GM19452 (cell line): ENCODE measurements at regions not wholly inside any gene's neighbourhood (a gene's known extent, or its start where the extent isn't known, plus 50 kb on each side); places are given as distances from the start of the nearest gene placed in this dataset.

ENCODE experiments used
- ATAC-seq: cut with Tn5 transposase; IDR thresholded peaks from one replicate; pipeline ENCODE4 v1.9.1; 2021; ENCODE audit not compliant: unreplicated experiment

DNA sequence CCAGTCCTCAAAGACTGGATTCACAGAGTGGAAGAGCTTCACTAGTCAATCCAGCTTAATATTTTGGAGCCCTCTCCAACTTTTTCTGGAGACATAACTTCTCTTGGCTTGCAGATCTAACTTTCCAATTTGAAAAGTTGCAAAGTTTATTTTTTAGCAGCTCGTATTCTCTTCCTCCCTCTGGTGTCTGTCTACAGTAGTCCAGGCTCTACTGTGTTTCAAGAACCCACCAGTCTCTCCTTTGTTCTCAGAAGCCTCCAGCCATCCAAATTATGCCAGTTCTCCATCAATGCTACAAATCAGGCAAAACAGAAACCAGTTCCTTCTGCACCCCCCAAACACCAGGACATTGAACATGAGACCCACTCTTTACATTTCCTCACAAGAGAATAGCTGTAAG, 376.1 kb upstream of the OPRM1 start:
- ATAC-seq: no peak

DNA sequence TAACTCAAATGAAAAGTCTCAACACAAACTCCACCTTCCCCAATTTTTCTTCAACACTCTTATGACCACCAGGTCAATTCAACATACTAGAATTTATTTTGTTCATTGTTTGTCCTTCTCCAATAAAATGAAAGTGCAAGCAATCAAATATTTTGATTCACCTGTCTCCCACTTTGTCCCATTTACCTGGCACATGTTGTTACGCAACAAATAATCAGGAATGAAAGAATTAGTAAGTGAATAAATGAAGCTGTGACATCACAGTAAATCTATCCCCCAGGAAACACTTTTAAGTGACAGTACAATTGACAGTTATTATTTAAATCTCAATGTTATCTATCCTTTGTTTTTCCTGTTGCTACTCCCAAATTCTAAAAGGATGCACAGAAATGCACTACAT, 393.7 kb upstream of the OPRM1 start:
- ATAC-seq: no peak

DNA sequence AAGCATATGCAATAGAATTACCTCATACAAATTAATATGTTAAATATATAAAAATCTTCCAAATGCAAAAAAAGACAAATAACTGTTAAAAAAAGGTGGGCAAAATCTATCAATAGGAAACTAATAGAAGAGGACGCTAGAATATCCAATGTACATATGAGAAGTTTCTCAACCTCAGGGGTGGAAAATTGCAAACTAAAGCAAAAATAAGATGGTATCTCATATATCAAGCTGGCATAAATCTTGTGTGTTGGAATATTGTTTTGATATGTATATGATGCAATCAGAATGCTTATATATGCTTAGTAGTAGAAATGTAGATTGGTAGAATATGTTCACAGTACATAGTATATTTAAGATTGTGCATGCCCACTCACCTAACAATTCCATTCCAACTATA, 395.0 kb upstream of the OPRM1 start:
- ATAC-seq: no peak

DNA sequence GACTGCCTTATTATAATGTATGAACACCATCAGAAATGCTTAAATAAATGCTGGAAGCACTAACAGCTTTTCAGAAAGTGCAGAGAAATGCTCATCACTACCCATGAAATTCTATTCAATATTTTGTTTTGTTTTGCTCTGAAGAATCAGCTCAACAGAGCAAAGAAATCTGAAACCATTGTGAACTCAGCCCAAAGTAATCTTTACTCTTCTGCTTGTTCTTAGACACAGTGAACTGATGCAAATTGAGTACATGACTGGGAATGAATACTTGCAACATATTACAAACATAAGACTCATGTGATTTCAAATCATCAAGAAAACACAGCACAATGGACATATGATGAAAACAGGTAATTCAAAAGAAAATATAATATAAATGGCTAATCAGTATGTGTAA, 404.6 kb upstream of the OPRM1 start:
- no peak for ATAC-seq

DNA sequence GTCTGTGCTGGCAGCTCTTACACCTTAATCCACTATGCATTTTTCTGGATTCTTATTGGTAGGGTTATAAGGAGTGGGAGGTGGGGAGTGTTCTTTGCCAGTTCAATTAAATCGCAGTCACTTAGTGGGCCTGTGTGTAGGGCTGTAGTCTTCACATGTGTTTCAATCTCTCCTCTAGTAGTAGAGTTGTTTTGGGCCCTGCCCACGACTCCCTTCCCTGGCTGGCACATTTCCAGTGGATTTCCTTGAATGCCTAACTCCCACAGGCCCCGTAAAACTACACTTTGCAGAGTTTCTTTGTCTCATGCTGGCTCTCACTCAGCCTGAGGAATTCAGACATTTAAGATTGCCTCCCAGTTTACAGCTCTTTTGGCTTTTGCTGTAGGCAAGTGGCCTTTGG, 414.0 kb upstream of the OPRM1 start:
- no peak for ATAC-seq

DNA sequence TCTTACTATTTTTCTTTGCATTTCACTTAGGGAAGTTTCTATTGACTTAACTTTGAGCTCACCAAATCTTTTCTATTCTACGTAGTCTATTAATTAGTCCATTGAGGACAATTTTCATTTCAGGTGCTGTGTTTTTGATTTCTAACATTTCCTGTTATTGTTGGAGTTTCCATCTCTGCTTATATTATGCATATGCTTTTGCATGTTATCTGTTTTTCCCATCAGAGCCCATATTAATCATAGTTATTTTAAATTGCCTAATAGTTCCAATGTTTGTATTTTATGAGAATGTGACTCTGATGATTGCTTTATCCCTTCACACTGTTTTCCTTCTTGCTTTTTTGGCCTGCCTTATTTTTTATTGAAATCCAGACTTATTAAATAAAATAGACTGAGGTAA, 414.5 kb upstream of the OPRM1 start:
- no peak for ATAC-seq

DNA sequence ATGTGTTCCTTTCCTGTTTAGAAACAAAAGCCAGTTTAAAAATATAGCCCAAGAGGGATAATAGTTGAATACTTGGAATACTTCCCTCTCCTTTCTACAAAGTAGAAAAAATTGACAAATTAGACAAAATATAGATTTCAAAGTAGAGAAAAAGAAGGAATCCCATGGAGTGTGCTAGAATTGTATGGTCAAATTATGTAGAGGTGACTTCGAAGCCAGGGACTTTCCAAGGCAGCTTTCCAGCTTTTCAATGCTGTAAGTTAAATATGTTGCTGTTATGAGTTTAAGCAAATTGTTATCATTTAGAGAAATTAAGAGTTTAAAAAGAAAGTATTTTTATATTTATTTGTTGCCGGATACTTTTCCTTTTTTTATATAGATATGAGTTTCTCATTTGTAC, 415.5 kb upstream of the OPRM1 start:
- ATAC-seq: no peak

DNA sequence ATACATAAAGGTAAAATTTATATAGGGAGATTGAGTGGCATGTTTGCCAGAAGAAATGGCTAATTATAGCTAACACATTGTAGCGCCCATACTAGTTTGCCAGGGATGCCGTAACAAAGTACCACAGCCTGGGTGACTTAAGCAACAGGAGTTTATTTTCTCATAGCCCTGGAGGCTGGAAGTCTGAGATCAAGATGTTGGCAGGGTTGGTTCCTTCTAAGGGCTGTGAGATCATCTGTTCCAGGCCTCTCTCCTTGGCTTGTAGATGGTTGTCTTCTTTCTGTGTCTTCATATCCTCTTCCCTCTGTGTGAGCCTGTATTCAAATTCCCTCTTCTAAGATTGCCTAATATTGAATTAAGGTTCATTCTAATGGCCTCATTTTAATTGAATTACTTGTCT, 417.5 kb upstream of the OPRM1 start:
- ATAC-seq: no peak

DNA sequence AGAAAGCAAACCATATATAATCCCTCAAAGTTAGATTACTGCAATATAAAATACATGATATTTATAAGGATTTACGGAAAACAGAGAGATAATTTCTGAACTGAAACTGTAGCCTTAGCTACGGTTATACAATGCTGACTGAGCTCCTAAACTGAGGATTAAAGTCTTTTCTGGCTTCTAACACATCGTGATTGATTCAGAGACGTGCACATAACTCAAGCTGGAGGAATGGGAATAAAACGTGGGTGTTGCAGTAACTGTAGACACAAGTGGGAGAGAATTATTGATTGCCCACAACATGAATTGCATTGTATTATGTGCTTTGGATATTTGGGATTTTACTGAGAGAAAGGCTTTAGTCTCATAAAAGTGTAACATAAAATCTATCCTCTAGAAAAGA, 418.0 kb upstream of the OPRM1 start:
- no peak for ATAC-seq

DNA sequence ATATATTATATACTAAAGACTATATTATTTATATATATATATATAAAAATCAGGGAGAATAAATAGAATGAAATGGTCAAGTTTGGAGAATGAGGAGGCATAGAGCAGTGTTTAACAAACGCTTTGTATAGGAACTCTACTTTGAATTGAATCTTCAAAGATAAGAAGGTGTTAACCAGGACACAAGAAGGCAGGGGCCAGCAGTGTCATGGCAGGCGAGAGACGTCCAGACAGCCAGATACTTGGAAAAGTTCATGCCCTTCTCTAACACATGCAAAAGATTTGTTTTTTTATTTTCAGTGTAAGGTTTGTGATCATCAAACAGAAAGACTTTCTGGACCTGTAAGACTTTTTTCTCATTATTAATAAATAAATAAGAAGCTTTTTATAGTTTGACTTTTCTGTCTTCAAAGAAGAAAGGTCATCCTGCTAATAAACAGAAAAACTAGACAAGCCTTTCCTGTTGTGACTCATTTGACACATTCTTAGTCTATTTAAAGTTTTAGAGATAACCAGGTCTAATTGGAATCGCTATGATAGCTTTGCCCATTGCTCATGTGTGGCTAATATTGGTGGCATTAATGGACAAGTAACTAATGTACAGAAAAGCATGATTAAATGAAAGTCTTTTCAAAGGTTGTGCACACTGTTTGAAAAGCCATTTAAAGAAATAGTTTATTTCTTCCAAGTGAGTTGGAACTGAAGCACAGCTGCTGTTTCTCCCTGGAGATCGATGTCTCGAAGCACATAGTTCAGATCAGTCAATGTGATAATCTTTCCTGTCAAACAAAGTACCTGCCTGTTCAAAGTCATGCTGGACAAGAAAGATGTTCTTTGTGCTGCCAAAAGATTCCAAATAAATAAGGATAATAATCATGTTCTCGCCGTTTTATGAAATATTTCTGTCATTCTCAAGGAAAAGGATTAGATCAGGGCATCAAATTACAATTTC, 420.4 kb upstream of the OPRM1 start:
- ATAC-seq: no peak

DNA sequence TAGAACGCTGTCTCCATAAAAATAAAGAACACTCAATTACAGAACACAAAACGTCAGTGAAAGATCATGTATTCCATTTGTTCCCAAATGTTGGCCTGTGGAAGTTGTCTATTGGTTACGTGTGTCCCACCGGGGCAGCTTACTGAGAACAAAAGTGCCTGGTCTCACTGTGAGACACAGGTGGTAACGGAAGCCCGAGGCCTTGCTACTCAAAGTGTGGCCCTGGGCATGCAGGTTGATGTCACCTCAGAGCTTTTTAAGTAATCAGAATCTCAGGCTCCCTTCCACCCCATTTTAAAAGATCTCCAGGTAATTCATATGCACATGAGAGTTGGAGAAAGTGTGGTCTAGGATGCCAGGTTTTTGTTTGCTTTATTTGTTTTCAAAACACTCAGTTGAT, 422.5 kb upstream of the OPRM1 start:
- ATAC-seq: no peak

DNA sequence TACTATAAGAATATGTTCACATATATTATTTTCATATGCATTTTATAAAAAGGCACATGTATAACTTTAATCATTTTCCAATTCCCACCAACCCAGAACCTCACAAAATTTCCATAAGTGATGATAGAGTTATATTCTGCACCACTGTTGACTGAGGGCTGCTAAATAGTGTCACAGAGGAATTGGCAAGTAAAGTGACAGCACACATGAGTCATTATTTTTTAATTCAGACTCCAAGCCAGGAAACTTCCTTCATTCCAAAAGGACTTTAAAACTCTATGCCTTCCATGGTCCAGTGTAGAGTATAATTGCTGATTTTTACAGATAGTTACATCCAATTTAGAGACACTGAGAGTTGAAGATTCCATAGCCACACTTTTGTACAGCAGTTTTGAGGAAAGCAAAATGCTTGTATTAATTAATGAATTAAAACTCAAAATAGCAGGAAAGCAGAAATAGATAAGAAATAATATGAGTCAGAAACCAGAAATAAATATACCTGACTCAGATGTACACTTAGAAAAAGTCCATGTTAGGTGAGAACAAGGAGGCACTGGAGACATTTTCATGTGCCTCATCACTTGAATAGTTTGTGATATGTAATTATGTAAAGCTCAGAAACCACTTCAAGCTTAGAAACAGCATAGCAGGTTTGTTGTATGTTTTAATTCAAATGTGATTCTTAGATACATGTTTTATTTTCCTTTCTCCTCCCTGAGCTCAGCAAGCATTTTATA, 425.2 kb upstream of the OPRM1 start:
- ATAC-seq: no peak

DNA sequence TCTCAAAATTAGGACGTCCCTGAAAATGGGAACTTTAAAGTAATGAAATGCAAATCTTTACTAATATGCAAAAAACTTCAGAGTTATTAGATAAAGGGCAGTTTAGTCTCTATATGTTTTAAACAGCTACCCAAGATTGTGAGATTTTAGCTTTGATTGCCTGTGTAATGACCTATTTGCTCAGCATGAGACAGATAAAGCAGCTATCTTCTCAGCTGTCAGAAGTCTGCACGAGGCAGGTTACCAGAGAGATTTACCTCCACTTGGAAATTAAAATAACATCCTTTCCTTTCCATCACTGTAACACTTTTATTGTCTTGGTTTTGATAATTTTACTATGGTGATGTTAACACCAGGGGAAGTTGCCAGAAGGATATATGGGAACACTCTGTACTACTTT, 436.6 kb upstream of the OPRM1 start:
- ATAC-seq: no peak

DNA sequence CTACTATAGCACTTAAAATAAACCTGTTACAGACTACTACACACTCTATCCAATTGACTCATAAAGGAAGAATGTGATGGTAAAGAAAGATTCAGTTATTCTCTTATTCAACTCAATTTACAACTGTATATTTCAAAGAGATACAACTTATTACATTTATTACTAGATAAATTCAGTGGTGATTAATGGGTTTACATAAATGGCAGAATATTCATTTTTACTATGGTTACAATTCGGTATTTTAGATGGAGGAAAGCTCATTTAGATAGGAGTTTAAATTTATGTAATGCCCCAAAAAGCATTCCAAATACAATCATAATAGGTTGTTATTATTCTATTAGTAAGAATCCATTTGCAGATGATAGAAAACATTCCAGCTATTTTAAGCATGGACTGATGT, 439.1 kb upstream of the OPRM1 start:
- no peak for ATAC-seq

DNA sequence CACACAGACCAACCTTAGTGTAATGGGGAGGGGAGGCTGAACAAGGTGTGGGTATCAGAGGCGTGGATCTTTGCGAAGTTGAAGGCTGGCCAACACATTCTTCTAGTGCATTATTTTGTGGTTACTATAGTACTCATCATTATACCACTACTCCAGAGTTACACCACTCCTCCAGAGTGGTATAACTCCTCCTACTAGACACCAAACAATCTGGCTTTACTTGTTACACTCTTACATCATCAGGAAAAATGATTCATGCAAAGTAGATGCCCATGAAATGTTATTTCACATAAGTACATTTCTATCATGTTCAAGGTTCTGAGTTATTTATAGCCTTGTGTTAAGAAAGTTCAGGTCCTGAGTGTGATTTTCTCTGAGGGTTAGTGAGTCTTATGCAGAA, 443.1 kb upstream of the OPRM1 start:
- no peak for ATAC-seq

DNA sequence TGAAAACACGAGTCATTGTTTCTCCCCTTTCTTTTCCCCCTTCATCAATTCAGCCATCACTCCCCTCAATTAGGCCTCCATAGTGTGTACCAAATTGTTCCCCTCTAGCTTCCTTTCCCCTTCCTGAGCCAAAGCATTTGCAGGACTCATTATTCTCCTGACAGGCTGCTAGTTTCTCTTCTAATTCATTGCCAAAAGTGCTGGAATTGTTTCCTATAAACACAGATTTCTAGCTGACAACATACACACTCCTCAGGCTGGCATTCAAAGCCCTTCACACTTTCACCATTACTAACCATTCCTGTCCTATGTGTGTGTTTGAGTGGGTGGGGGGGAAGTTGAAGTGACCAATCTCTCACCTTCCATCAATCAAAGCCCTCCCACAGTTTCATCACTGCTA, 444.2 kb upstream of the OPRM1 start:
- no peak for ATAC-seq

DNA sequence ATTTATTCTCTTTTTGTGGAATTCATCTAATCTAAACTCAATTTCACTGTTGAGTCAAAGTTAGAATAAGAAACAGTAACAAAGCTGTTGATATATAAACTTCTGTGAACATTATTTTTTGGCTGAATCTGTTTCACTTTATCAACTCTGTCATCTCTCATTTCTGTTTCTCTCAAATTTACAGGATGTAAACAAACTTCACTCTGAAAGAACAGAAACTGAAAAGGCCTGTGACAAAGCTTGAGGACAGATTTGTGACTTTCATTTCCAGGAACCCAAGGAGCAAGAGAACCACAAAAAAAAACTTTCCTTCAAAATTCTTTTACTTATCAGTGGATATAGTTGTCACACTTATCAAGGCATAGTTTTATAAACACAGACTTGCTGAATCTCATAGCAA, 447.9 kb upstream of the OPRM1 start:
- no peak for ATAC-seq

DNA sequence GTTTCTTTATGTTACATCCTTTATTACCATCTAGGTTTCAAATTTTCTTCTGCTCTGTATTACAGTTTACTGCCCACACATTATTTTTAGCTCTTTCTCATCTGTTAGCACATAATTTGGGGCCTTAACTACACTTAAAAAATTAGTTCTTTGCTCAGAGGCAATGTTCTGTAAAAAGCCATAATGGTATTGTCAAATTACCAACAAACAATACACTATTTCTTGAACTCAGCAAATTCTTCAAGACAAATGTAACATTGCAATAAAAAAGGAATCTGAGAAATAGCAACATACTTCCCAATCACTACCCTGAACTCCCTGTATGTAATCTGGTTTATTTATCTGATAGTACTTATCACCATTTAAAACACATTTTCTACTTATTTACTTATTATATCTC, 448.6 kb upstream of the OPRM1 start:
- no peak for ATAC-seq

DNA sequence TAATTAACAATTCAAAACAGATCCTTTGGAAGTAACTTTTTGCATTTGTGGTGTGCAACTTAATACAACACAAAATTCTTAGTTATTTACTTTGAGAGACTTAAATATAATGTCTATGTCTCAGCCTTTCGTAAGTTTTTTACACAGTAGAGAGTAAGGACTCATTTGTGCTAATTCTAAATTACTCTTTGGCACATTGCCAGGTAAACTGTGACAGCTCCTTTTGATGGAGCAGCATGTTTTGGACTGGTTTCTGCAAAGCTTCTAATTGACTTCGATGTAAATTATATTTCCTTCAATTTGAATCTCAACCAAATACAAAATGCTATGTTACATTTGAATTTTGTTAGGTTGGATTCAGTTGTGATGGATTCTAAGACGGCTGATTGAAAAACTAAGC, 450.7 kb upstream of the OPRM1 start:
- no peak for ATAC-seq

DNA sequence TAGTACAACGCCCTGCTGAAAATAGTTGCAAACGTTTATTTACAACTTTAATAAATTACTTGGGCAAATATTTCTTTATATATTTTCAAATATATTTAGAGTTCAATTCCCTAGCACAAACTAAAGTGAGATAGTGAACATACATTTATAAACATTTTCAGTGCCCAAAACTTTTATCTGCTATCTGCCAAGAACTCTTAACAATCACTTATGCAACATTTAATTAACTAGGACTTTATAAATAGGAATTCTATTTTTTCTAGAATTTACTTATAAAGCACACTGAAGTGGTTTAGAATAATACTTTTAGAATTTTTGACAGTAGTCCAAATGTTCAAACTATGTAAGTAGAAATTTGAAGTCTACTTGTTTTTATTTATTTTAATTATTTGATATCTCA, 452.6 kb upstream of the RGS17 start:
- no peak for ATAC-seq

DNA sequence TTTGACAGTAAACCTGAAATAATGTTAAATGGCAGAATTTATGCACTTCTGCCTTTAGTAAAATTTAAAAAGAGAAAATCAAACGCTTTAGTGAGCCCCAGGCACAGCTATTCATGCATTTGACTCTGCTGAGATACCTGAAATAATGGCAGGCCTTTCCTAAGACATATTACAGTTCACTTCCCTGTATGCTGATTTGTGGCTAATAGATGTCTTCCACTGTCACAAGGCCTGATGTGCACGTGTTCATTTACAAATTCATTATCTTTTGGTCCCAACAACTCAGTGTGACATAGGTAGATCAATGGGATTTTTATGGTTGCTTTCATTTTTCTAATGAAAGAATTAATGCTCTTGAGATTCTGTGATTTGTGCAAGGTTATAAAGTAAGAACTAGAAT, 449.7 kb upstream of the RGS17 start:
- no peak for ATAC-seq

DNA sequence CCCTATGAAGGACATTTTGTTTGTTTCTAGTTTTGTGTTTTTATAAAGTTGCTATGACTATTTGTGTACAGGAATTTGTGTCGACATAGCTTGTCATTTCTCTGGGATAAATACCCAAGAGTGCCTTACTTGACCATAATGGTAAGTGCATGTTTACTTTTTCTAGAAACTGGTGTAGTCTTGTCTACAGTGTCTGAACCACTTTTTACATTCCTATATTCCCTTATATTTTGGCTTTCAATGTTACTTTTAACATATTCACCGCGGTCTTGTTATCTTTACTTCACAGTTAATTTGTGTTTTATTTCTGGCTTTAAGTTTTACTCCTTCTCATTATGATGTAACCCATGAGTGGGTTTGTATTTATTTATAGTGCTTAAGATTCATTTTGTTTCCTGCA, 444.4 kb upstream of the RGS17 start:
- no peak for ATAC-seq

DNA sequence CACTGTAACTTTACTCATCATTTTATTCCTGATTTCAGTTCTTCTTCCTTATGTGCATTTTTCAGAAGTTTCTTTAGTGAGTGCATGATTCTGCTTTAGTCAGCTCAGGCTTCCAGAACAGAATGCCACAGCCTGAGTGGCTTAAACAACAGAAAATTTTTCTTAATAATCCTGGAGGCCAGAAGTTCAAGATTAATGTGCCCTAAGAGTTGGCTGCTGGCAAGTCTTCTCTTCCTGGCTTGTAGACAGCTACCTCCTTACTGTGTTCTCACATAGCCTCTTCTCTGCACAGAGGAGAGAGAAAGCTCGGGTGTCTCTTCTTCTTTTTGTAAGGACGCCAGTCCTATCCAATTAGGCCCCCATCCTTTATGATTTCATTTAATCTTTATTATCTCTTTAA, 443.1 kb upstream of the RGS17 start:
- ATAC-seq: no peak
